SU-DHL-6 (cell line): ENCODE measurements at regions not wholly inside any gene's neighbourhood (a gene's known extent, or its start where the extent isn't known, plus 50 kb on each side); places are given as distances from the start of the nearest gene placed in this dataset.

Source experiments
- H2AFZ ChIP-seq: fragments of 200-600 bp; sonication (generic); 2 replicates; pipeline ENCODE4 v1.6.1; 2014; ENCODE audit warnings: low read depth, mild to moderate bottlenecking, moderate library complexity, mixed read lengths, antibody characterized with exemption, low read length; ENCODE audit not compliant: severe bottlenecking
- H3F3A ChIP-seq: fragments of 200-600 bp; shearing (Covaris generic); 2 replicates; pipeline ENCODE4 v1.6.0; 2016; ENCODE audit warnings: antibody characterized with exemption, mild to moderate bottlenecking; ENCODE audit not compliant: insufficient read depth
- H3K27ac ChIP-seq: fragments of 200-600 bp; sonication (generic); 2 replicates; pipeline ENCODE4 v1.5.1; 2016; ENCODE audit warnings: low read depth, mild to moderate bottlenecking, low read length, moderate library complexity, mixed read lengths
- H3K27me3 ChIP-seq: fragments of 200-600 bp; sonication (generic), shearing (Covaris generic); 2 replicates; pipeline ENCODE4 v1.6.0; 2014; ENCODE audit warnings: mild to moderate bottlenecking, low read length
- H3K36me3 ChIP-seq: fragments of 200-600 bp; sonication (generic); 2 replicates; pipeline ENCODE4 v1.6.1; 2014; ENCODE audit warnings: mild to moderate bottlenecking, low read length, mixed read lengths
- H3K4me2 ChIP-seq: fragments of 300-600, 200-600 bp; shearing (Covaris generic), sonication (generic); 2 replicates; pipeline ENCODE4 v1.6.0; 2014; ENCODE audit warnings: low read length, low read depth, mild to moderate bottlenecking; ENCODE audit not compliant: poor library complexity, severe bottlenecking
- H3K4me3 ChIP-seq: fragments of 200-600 bp; sonication (generic); 2 replicates; pipeline ENCODE4 v1.5.1; 2014; ENCODE audit warnings: antibody characterized with exemption, low read length, mild to moderate bottlenecking, mixed read lengths; ENCODE audit not compliant: insufficient read depth, poor library complexity, severe bottlenecking
- H3K79me2 ChIP-seq: fragments of 200-600 bp; sonication (generic); 2 replicates; pipeline ENCODE4 v1.6.1; 2014; ENCODE audit warnings: mild to moderate bottlenecking, low read length, moderate library complexity; ENCODE audit not compliant: insufficient read depth
- H3K9ac ChIP-seq: fragments of 200-600 bp; sonication (generic); 2 replicates; pipeline ENCODE4 v1.7.0; 2014; ENCODE audit warnings: mild to moderate bottlenecking, low read length
- H3K9me2 ChIP-seq: fragments of 200-600 bp; sonication (generic); replicated peaks from 2 replicates; pipeline ENCODE4 v1.6.1; 2014; ENCODE audit warnings: low read length; ENCODE audit not compliant: insufficient read depth
- H3K9me3 ChIP-seq: fragments of 200-600 bp; sonication (generic); 2 replicates; pipeline ENCODE4 v1.6.1; 2014; ENCODE audit warnings: low read length, mixed read lengths; ENCODE audit not compliant: insufficient read depth
- H4K20me1 ChIP-seq: fragments of 200-600 bp; sonication (generic); 2 replicates; pipeline ENCODE4 v1.6.1; 2014; ENCODE audit warnings: low read depth, mild to moderate bottlenecking, antibody characterized with exemption, low read length, moderate library complexity, mixed read lengths
- EZH2phosphoT487 ChIP-seq: fragments of 200-600 bp; sonication (generic), shearing (Covaris generic); conservative IDR thresholded peaks from 2 replicates; pipeline ENCODE4 v1.6.1; 2018; ENCODE audit warnings: mild to moderate bottlenecking, antibody characterized with exemption, low read length, moderate library complexity, mixed read lengths
- TF ChIP-seq, protein P1 (sequence below): fragments of 200-600 bp; sonication (generic); IDR thresholded peaks from one replicate; pipeline ENCODE4 v1.5.1; 2017; ENCODE audit warnings: antibody characterized with exemption, mild to moderate bottlenecking, low read length, moderate library complexity; ENCODE audit not compliant: insufficient read depth, poor library complexity, severe bottlenecking

DNA sequence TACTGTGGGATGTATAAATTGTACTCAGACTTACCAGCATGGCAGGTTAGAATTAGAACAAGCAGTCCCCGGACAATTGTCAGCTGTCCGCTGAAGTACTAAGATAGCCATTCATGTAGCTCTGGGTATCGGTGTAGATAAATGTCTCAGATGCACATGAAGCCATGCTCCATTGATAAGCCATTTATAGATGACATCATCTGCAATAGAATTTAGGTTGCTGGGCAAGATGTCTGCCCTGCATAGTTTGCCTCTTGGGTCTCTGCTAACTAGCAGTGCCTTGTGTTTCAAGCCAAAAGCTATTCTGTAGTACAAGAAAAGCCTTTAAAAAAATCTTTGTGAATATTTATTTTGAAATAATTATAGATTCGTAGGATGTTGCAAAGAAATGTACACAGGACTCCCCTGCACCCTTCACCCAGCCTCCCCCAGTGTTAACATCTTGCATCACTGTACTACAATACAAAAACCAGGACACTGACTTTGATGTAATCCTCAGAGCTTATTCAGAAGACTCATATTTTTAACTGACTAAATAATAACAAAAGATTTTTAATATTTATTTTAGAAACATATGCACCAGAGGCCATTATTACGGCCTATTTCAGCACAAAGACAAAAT is 220.6 kb upstream of the THRB start:
- Histone ChIP-seq H3K4me2 (no peak overlapping the region), H3K9me3 (no peaks in the 10 kb centered on the region)

DNA sequence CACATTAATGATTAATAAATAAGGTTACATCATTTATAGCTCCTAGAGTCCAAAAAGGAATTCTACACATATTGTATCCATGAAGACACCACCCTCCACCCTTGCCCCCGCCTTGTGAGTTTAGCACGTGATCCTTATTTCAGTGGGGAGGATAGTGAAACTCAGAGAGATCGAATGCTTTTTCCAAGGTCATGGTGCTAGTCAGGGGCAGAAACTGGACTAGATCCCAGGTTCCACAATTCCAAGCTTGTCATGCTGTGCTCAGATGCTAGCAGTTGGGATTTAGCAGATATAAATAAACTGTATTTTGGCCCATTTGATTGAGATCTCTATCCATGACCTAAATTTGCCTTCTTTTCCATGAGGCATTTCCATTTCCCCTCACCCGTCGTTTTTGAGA is 227.4 kb upstream of the THRB start:
- Histone ChIP-seq H3K9ac (no peak overlapping the region), H2AFZ (no peak overlapping the region), H3K9me2 (no peaks in the 10 kb centered on the region), H3K27ac (no peak overlapping the region), H3K36me3 (no peaks in the 10 kb centered on the region), H3K79me2 (no peaks in the 10 kb centered on the region), H3F3A (no peaks in the 10 kb centered on the region), H4K20me1 (no peaks in the 10 kb centered on the region), H3K9me3 (no peaks in the 10 kb centered on the region), H3K27me3 (no peaks in the 10 kb centered on the region), H3K4me3 (no peak overlapping the region), H3K4me2 (no peak overlapping the region)
- TF ChIP-seq, protein P1, sequence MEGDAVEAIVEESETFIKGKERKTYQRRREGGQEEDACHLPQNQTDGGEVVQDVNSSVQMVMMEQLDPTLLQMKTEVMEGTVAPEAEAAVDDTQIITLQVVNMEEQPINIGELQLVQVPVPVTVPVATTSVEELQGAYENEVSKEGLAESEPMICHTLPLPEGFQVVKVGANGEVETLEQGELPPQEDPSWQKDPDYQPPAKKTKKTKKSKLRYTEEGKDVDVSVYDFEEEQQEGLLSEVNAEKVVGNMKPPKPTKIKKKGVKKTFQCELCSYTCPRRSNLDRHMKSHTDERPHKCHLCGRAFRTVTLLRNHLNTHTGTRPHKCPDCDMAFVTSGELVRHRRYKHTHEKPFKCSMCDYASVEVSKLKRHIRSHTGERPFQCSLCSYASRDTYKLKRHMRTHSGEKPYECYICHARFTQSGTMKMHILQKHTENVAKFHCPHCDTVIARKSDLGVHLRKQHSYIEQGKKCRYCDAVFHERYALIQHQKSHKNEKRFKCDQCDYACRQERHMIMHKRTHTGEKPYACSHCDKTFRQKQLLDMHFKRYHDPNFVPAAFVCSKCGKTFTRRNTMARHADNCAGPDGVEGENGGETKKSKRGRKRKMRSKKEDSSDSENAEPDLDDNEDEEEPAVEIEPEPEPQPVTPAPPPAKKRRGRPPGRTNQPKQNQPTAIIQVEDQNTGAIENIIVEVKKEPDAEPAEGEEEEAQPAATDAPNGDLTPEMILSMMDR: no peak
- no peak for TF ChIP-seq EZH2phosphoT487

More for the DNA sequence above, 220.6 kb upstream of the THRB start:
- no peaks in the 10 kb centered on the region for H3K27me3 ChIP-seq
- H3K27ac ChIP-seq: no peak overlapping the region
- TF ChIP-seq EZH2phosphoT487: no peak
- TF ChIP-seq, protein P1: no peak
- H3K9me2 ChIP-seq: no peaks in the 10 kb centered on the region
- H2AFZ ChIP-seq: no peak overlapping the region
- H3K9ac ChIP-seq: no peak overlapping the region
- H3K79me2 ChIP-seq: no peaks in the 10 kb centered on the region
- no peak overlapping the region for H3K4me3 ChIP-seq
- no peaks in the 10 kb centered on the region for H4K20me1 ChIP-seq
- no peaks in the 10 kb centered on the region for H3K36me3 ChIP-seq
- H3F3A ChIP-seq: no peaks in the 10 kb centered on the region

DNA sequence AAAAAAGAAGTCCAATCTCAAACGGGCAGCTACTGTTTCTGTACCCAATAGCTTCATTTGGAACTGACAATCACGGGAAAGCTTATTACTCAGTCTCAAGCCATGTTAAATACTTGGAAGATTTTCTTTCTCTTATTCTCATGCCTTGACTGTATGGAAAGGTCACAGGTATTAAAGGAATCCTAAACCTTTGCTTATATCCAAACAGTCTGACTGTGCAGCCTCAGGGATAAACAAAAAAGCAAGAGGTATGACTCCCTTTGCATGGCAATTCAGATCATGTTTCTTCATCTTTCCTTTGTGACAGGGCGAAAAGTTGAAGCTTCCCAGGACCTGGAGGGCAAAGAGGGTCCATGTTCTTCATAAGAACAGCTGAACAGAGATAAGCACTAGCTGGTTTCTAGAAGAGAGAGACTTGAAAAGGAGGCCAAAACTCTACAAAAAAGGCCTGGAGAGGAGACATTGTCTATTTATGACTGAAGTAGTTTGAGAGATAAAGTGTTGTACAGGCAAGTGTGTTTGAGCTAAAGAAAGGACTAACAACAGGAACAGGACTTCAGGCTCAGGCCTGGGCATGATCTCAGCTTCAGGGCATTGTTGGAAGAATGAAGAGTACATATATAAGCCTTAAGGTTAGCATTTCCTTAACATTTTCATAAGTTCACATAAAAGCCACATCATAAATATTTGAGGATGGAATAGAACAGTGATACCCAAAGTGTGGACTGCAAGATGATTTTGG is 231.0 kb upstream of the THRB start:
- no peak overlapping the region for H3K4me2 ChIP-seq
- no peak overlapping the region for H3K4me3 ChIP-seq
- no peaks in the 10 kb centered on the region for H3K9me3 ChIP-seq
- no peak overlapping the region for H3K27ac ChIP-seq
- no peak overlapping the region for H2AFZ ChIP-seq
- no peaks in the 10 kb centered on the region for H3F3A ChIP-seq
- H3K9me2 ChIP-seq: no peaks in the 10 kb centered on the region
- no peaks in the 10 kb centered on the region for H3K79me2 ChIP-seq
- no peaks in the 10 kb centered on the region for H3K36me3 ChIP-seq
- H4K20me1 ChIP-seq: no peaks in the 10 kb centered on the region
- H3K27me3 ChIP-seq: no peaks in the 10 kb centered on the region
- no peak for TF ChIP-seq EZH2phosphoT487
- TF ChIP-seq, protein P1: no peak
- no peak overlapping the region for H3K9ac ChIP-seq
